Thyroid gland (tissue), 1 donor: ENCODE measurements at regions not wholly inside any gene's neighbourhood (a gene's known extent, or its start where the extent isn't known, plus 50 kb on each side); places are given as distances from the start of the nearest gene placed in this dataset. TPM values are rescaled to one million over a fixed set of nuclear protein-coding genes. Genes with fewer than 3 reads are reported as not detected.

Experiments
- small RNA-seq: library from RNA; depleted of rRNA; stranded (forward); fragments of <200 nt; gene quantifications from one replicate; pipeline ENCODE3, GENCODE V24; 2016

Small RNA genes in the stretch of these regions (small RNA-seq; reads per million reads assigned to genes)
- gene RF00401 (not detected), gene RNU6-109P (not detected)
